ENCODE measurements at regions not wholly inside any gene's neighbourhood (a gene's known extent, or its start where the extent isn't known, plus 50 kb on each side); places are given as distances from the start of the nearest gene placed in this dataset.

GRCh38 chr2:128520791-128521190 is 202.1 kb upstream of the HS6ST1 start:
- no peak for TF ChIP-seq ZNF425 (CRISPR knock-in tag; conservative IDR thresholded peaks at IDR 0.05)
- TF ChIP-seq CTCF (IDR thresholded peaks at IDR 0.05) = no peak
- TF ChIP-seq TP53 (CRISPR knock-in tag; IDR thresholded peaks at IDR 0.05) = no peak
- TF ChIP-seq ELF4 (CRISPR knock-in tag; IDR thresholded peaks at IDR 0.05; ENCODE audit: low read depth) = no peak
- no peak for TF ChIP-seq ZNF121 (CRISPR knock-in tag; IDR thresholded peaks at IDR 0.05)
- no peak for TF ChIP-seq USF1 (CRISPR knock-in tag; IDR thresholded peaks at IDR 0.05)
